ENCODE measurements at regions not wholly inside any gene's neighbourhood (a gene's known extent, or its start where the extent isn't known, plus 50 kb on each side); places are given as distances from the start of the nearest gene placed in this dataset.

DNA sequence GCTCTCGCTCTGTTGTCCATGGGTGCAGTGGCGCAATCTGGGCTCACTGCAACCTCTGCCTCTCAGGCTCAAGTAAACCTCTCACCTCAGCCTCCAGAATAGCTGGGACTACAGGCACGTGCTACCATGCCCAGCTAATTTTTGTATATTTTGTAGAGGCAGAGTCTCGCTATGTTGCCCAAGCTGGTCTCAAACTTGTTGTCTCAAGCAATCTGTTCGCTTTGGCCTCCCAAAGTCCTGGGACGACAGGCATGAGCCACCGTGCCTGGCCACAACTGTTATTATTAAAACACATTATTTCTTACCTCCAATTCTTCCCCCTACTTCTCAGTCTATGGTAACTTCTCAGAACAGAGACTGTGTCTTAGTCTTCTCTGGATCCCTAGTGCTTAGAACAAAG lies 143.3 kb downstream of the DICER1 start:
- no peak overlapping the region for H3K4me3 ChIP-seq (ENCODE audit: low read depth, low read length)
- TF ChIP-seq, protein P1, sequence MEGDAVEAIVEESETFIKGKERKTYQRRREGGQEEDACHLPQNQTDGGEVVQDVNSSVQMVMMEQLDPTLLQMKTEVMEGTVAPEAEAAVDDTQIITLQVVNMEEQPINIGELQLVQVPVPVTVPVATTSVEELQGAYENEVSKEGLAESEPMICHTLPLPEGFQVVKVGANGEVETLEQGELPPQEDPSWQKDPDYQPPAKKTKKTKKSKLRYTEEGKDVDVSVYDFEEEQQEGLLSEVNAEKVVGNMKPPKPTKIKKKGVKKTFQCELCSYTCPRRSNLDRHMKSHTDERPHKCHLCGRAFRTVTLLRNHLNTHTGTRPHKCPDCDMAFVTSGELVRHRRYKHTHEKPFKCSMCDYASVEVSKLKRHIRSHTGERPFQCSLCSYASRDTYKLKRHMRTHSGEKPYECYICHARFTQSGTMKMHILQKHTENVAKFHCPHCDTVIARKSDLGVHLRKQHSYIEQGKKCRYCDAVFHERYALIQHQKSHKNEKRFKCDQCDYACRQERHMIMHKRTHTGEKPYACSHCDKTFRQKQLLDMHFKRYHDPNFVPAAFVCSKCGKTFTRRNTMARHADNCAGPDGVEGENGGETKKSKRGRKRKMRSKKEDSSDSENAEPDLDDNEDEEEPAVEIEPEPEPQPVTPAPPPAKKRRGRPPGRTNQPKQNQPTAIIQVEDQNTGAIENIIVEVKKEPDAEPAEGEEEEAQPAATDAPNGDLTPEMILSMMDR (IDR thresholded peaks at IDR 0.05; ENCODE audit: insufficient read depth, low read length, missing control alignments), result no peak
- ChIA-PET CTCF (no interaction called here), POLR2A (no interaction called here)
- DNase-seq (ENCODE audit: low read depth, low spot score), result no peak

DNA sequence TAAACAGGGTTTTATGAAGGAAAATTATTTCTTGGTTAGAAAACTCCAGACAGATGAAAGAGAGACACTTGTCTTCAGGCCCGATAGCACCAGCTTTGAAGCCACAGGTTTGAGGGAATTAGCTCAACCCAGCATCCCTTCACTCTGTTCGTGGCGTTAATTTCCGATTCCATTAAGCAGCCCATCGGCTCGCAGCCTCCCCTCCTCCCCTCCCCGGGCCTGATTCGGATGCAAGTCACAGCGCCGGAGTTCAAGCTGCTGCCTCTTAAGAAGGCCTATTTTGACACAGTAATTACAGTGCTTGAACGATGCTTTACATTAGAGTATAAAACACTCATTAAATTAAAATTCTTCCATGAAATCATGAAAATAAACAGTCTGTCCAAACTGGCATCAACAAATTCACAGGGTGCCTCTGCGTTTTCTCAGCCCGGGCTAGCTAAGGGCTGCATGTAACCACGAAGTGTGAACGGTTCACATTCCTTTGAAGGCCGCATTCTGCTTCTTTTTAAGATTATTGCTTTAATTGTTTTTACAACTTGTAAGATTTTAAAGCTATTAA lies 145.8 kb downstream of the DICER1 start:
- H3K4me3 ChIP-seq (ENCODE audit: low read depth, low read length), result no peak overlapping the region
- TF ChIP-seq, protein P1 (IDR thresholded peaks at IDR 0.05; ENCODE audit: insufficient read depth, low read length, missing control alignments), result no peak
- POLR2A ChIA-PET, result no interaction called here
- DNase-seq (ENCODE audit: low read depth, low spot score), result no peak
- CTCF ChIA-PET, result no interaction called here

DNA sequence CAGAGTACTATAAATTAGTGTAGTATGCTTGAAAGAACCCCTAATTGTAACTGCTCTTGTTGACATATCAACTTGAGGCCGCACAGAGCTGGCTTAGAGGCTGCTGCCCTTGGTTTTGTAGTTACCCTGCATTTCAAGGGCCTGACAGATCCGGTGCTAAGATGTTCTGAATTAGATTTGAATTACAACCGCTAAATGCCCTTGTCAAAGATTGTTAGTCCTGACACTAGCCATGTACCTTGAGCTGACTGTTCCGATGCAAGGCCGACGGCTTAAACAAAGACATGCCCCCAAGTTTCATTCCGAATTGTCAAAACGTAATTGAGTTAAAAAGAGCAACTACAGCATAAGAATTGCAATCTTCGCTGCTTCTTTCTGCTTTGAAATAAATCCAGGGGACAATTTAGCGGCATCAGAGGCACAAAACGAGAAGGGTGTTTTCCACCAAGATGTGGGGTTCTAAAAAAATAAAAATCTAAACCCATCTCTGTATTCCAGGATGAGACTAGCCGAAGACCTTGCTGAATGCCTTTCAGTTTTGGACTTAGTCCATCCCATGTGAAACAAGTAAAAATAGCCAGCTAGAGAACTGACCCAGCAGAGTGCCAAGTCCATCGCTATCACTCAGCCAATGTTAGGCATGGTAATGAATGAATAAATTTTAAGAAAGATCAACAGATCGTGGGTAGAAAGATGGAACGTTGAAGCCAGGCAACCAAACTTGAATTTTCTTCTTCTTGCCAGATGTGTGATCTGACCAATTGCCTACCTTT lies 148.7 kb downstream of the DICER1 start:
- ChIA-PET POLR2A (no interaction called here), CTCF (no interaction called here)
- no peak for DNase-seq (ENCODE audit: low read depth, low spot score)
- H3K4me3 ChIP-seq (ENCODE audit: low read depth, low read length), result no peak overlapping the region
- TF ChIP-seq, protein P1 (IDR thresholded peaks at IDR 0.05; ENCODE audit: insufficient read depth, low read length, missing control alignments), result no peak

DNA sequence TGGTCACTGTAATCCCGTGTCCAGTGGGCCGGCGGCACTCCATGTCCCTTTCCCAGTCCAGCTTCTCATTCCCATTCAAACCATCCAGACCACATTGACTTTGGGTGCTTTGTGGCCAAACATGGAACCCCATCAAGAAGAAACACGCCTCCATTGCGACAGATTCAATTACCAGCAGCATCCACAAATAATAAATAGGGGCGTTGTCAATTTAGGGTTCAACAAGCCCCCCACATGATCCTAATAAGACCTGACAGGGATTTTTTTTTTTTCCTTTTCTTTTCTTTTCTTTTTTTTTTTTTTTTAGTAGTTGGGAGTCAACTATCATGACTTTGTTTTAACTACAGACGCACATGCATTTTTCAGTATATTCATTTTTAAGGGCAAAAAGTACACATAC lies 149.4 kb downstream of the DICER1 start:
- ChIA-PET CTCF (no interaction called here), POLR2A (no interaction called here)
- TF ChIP-seq, protein P1 (IDR thresholded peaks at IDR 0.05; ENCODE audit: insufficient read depth, low read length, missing control alignments), result no peak
- no peak overlapping the region for H3K4me3 ChIP-seq (ENCODE audit: low read depth, low read length)
- DNase-seq (ENCODE audit: low read depth, low spot score), result no peak

DNA sequence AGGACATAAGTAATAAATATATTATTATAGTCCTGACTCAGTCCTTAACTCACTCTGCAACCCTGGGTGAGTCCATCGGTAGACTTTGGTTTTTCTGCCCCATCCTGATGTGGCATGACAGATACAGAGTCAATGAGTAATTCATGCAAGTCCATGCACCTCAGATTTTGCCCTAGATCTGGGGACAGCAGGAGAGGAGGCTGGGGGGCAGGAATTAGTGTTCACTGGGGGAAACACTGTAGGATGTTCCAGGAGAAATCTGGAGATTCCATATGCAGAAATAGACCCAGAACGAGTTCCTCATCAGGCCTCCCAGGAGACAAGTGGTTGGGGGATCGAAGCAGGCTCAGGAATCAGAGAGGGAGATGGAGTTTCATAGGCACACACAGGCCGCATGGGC lies 150.8 kb downstream of the DICER1 start:
- ChIA-PET CTCF (no interaction called here), POLR2A (no interaction called here)
- no peak overlapping the region for H3K4me3 ChIP-seq (ENCODE audit: low read depth, low read length)
- no peak for DNase-seq (ENCODE audit: low read depth, low spot score)
- TF ChIP-seq, protein P1 (IDR thresholded peaks at IDR 0.05; ENCODE audit: insufficient read depth, low read length, missing control alignments), result no peak

DNA sequence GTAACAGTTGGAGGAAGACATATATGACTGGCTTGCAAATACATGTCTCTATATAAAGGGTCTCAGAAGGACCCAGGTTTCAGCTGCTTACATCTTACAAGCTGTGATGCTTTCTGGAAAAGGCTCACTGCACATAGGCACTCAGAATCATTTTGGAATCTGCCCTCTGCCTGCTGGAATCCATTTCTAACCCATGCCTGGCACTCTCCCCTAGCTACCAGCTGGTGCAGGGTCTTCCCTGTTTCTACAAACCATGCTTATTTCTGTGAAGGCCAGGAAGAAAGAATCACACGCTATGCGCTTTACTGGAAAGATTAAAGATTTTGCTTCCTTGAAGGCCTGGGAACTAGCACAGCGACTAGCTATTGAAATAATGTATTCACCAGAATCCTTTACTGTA lies 151.3 kb downstream of the DICER1 start:
- POLR2A ChIA-PET, result no interaction called here
- DNase-seq (ENCODE audit: low read depth, low spot score), result no peak
- no peak overlapping the region for H3K4me3 ChIP-seq (ENCODE audit: low read depth, low read length)
- TF ChIP-seq, protein P1 (IDR thresholded peaks at IDR 0.05; ENCODE audit: insufficient read depth, low read length, missing control alignments), result no peak
- CTCF ChIA-PET, result no interaction called here
